ENCODE measurements at regions not wholly inside any gene's neighbourhood (a gene's known extent, or its start where the extent isn't known, plus 50 kb on each side); places are given as distances from the start of the nearest gene placed in this dataset.

DNA sequence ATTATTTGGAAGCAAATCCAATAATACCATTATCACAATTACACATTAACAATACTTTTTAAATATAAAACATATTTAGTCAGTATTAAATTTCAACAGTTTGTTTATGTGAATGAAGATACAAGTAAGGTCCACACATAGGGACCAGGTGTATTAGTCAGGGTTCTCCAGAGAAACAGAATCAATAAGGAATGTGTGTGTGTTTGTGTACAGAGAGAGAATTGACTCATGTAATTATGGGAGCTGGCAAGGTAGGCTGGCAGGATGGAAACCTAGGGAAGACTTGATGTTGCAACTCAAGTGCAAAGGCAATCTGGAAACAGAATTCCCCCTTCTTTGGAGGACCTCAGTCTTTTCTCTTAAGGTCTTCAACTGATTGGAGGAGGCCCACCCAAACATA, 123.2 kb upstream of the OTX2 start:
- no peak for DNase-seq (ENCODE audit: low read depth)
- TF ChIP-seq, protein P1, sequence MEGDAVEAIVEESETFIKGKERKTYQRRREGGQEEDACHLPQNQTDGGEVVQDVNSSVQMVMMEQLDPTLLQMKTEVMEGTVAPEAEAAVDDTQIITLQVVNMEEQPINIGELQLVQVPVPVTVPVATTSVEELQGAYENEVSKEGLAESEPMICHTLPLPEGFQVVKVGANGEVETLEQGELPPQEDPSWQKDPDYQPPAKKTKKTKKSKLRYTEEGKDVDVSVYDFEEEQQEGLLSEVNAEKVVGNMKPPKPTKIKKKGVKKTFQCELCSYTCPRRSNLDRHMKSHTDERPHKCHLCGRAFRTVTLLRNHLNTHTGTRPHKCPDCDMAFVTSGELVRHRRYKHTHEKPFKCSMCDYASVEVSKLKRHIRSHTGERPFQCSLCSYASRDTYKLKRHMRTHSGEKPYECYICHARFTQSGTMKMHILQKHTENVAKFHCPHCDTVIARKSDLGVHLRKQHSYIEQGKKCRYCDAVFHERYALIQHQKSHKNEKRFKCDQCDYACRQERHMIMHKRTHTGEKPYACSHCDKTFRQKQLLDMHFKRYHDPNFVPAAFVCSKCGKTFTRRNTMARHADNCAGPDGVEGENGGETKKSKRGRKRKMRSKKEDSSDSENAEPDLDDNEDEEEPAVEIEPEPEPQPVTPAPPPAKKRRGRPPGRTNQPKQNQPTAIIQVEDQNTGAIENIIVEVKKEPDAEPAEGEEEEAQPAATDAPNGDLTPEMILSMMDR (IDR thresholded peaks at IDR 0.05; ENCODE audit: insufficient read depth, low read depth, low read length, missing control alignments) = no peak
- H3K4me3 ChIP-seq (ENCODE audit: low read depth, low read length) = no peak overlapping the region

- H3K4me3 ChIP-seq (ENCODE audit: low read depth, low read length) = no peak overlapping the region
- DNase-seq (ENCODE audit: low read depth) = no peak
Measured at GRCh38 chr14:56918849-56919574, 108.7 kb upstream of the OTX2 start.

GRCh38 chr14:56905282-56905681, 95.0 kb upstream of the OTX2 start:
- TF ChIP-seq, protein P1 (IDR thresholded peaks at IDR 0.05; ENCODE audit: insufficient read depth, low read depth, low read length, missing control alignments) = no peak

More at GRCh38 chr14:56918849-56919574, 108.7 kb upstream of the OTX2 start:
- TF ChIP-seq, protein P1 (IDR thresholded peaks at IDR 0.05; ENCODE audit: insufficient read depth, low read depth, low read length, missing control alignments) = no peak

GRCh38 chr14:56903304-56903969, 93.2 kb upstream of the OTX2 start:
- DNase-seq (ENCODE audit: low read depth) = no peak
- TF ChIP-seq, protein P1 (IDR thresholded peaks at IDR 0.05; ENCODE audit: insufficient read depth, low read depth, low read length, missing control alignments) = no peak
- H3K4me3 ChIP-seq (ENCODE audit: low read depth, low read length) = no peak overlapping the region

More at GRCh38 chr14:56905282-56905681, 95.0 kb upstream of the OTX2 start:
- no peak overlapping the region for H3K4me3 ChIP-seq (ENCODE audit: low read depth, low read length)
- DNase-seq (ENCODE audit: low read depth) = no peak

- no peak overlapping the region for H3K4me3 ChIP-seq (ENCODE audit: low read depth, low read length)
- TF ChIP-seq, protein P1 (IDR thresholded peaks at IDR 0.05; ENCODE audit: insufficient read depth, low read depth, low read length, missing control alignments) = no peak
- no peak for DNase-seq (ENCODE audit: low read depth)
Measured at GRCh38 chr14:56902385-56902784, 92.1 kb upstream of the OTX2 start.

DNA sequence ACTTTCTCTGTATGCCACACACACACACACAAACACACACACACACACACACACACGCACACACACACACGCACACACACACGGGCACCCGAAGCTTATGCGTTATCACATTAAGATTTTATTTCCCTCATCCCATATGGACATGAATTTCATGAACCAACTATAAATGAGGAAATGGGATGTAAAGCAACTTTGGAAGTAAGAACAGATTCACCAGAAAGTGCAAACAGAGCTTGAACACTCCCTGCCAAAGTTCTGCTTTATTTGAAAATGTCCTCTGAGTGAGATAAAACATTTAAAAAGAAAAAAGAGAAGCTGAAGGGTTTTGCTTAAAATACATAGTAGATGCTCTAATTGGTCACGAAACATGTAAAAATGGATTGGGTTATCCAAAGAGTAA, 90.4 kb upstream of the OTX2 start:
- no peak for DNase-seq (ENCODE audit: low read depth)
- H3K4me3 ChIP-seq (ENCODE audit: low read depth, low read length) = no peak overlapping the region
- TF ChIP-seq, protein P1 (IDR thresholded peaks at IDR 0.05; ENCODE audit: insufficient read depth, low read depth, low read length, missing control alignments) = no peak
